ENCODE measurements at regions not wholly inside any gene's neighbourhood (a gene's known extent, or its start where the extent isn't known, plus 50 kb on each side); places are given as distances from the start of the nearest gene placed in this dataset.

GRCh38 chr9:103377667-103378066, 382.5 kb downstream of the CYLC2 start:
- no peaks in the 10 kb centered on the region for H3K36me3 ChIP-seq
- TF ChIP-seq POLR2A (IDR thresholded peaks at IDR 0.05) (no peak), CTCF (IDR thresholded peaks at IDR 0.05 in 4 of 5, conservative IDR thresholded peaks at IDR 0.05 in 1 of 5) (no peak)
- intact Hi-C loops (cut with DNase I; ENCODE audit: low total_unique reads) (no loop called here), in situ Hi-C loops (cut with MboI; ENCODE audit: low sequenced_read_pairs in 4 of 4) (no loop called here)
- H3K27ac ChIP-seq: no peak overlapping the region
- no peak overlapping the region for H3K4me3 ChIP-seq
- no peaks in the 10 kb centered on the region for H3K27me3 ChIP-seq
- ATAC-seq (no peak), DNase-seq (no peak)
- no peaks in the 10 kb centered on the region for H3K9me3 ChIP-seq
- no peaks in the 10 kb centered on the region for H3K4me1 ChIP-seq

GRCh38 chr9:103397868-103398600, 402.9 kb downstream of the CYLC2 start:
- H3K27me3 ChIP-seq: no peaks in the 10 kb centered on the region
- H3K4me1 ChIP-seq: no peaks in the 10 kb centered on the region
- in situ Hi-C loops (cut with MboI; ENCODE audit: low sequenced_read_pairs in 4 of 4): no loop called here
- no peaks in the 10 kb centered on the region for H3K9me3 ChIP-seq
- intact Hi-C loops (cut with DNase I; ENCODE audit: low total_unique reads): no loop called here
- H3K36me3 ChIP-seq: no peaks in the 10 kb centered on the region
- TF ChIP-seq CTCF (IDR thresholded peaks at IDR 0.05 in 4 of 5, conservative IDR thresholded peaks at IDR 0.05 in 1 of 5): peak in 3 of 5 experiments; percentile 24 to 46 (median 42)
- no peak for TF ChIP-seq POLR2A (IDR thresholded peaks at IDR 0.05)
- DNase-seq (no peak), ATAC-seq (no peak)
- no peak overlapping the region for H3K4me3 ChIP-seq
- no peak overlapping the region for H3K27ac ChIP-seq

- Histone ChIP-seq H3K9me3 (no peaks in the 10 kb centered on the region), H3K27ac (no peak overlapping the region), H3K36me3 (no peaks in the 10 kb centered on the region), H3K4me1 (no peaks in the 10 kb centered on the region), H3K4me3 (no peak overlapping the region), H3K27me3 (no peaks in the 10 kb centered on the region)
- TF ChIP-seq POLR2A (IDR thresholded peaks at IDR 0.05) (no peak), CTCF (IDR thresholded peaks at IDR 0.05 in 4 of 5, conservative IDR thresholded peaks at IDR 0.05 in 1 of 5) (no peak)
- no peak for ATAC-seq
- in situ Hi-C loops (cut with MboI; ENCODE audit: low sequenced_read_pairs in 4 of 4): no loop called here
- intact Hi-C loops (cut with DNase I; ENCODE audit: low total_unique reads): no loop called here
- DNase-seq: no peak
Measured at GRCh38 chr9:103399535-103399934, 404.4 kb downstream of the CYLC2 start.

DNA sequence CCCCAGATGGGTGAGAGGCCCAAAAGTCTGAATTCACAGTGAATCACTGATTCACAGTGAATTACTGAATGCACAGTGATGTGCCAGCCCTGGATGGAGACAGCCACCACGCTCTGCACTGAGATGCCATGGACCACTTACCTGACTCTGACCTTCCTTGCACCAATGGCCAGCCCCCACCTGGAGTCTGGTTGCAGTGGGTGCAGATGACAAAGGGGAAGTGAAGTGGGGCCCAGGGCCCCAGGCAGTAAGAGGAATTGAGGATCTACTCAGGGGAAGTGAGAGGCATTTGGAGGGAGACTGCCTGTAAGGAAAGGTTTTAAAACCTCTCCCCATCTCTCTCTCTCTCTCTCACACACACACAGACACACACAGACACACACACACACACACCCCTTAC, 412.1 kb downstream of the CYLC2 start:
- in situ Hi-C loops (cut with MboI; ENCODE audit: low sequenced_read_pairs in 4 of 4): no loop called here
- no peaks in the 10 kb centered on the region for H3K9me3 ChIP-seq
- TF ChIP-seq CTCF (IDR thresholded peaks at IDR 0.05 in 4 of 5, conservative IDR thresholded peaks at IDR 0.05 in 1 of 5) (no peak), POLR2A (IDR thresholded peaks at IDR 0.05) (no peak)
- ATAC-seq (no peak), DNase-seq (no peak)
- intact Hi-C loops (cut with DNase I; ENCODE audit: low total_unique reads): no loop called here
- no peak overlapping the region for H3K27ac ChIP-seq
- H3K4me3 ChIP-seq: no peak overlapping the region
- H3K36me3 ChIP-seq: no peaks in the 10 kb centered on the region
- H3K4me1 ChIP-seq: no peaks in the 10 kb centered on the region
- no peaks in the 10 kb centered on the region for H3K27me3 ChIP-seq

GRCh38 chr9:103410059-103410458, 414.9 kb downstream of the CYLC2 start:
- Histone ChIP-seq H3K27ac (no peak overlapping the region), H3K4me1 (no peaks in the 10 kb centered on the region), H3K9me3 (no peaks in the 10 kb centered on the region), H3K36me3 (no peaks in the 10 kb centered on the region), H3K4me3 (no peak overlapping the region), H3K27me3 (no peaks in the 10 kb centered on the region)
- ATAC-seq (no peak), DNase-seq (no peak)
- intact Hi-C loops (cut with DNase I; ENCODE audit: low total_unique reads): no loop called here
- TF ChIP-seq CTCF (IDR thresholded peaks at IDR 0.05 in 4 of 5, conservative IDR thresholded peaks at IDR 0.05 in 1 of 5) (no peak), POLR2A (IDR thresholded peaks at IDR 0.05) (no peak)
- in situ Hi-C loops (cut with MboI; ENCODE audit: low sequenced_read_pairs in 4 of 4): no loop called here
